Rectal smooth muscle tissue (tissue), 1 donor: ENCODE measurements at regions not wholly inside any gene's neighbourhood (a gene's known extent, or its start where the extent isn't known, plus 50 kb on each side); places are given as distances from the start of the nearest gene placed in this dataset.

Experiments used
- H3K27ac ChIP-seq: one replicate; pipeline ENCODE4 v1.7.0; 2013; ENCODE audit warnings: low read depth, low read length, inconsistent platforms
- H3K27me3 ChIP-seq: one replicate; pipeline ENCODE4 v1.7.0; 2013; ENCODE audit warnings: low read length; ENCODE audit not compliant: control insufficient read depth, insufficient read depth
- H3K36me3 ChIP-seq: one replicate; pipeline ENCODE4 v1.7.0; 2013; ENCODE audit warnings: low read length; ENCODE audit not compliant: control insufficient read depth, insufficient read depth
- H3K4me1 ChIP-seq: one replicate; pipeline ENCODE4 v1.7.0; 2013; ENCODE audit warnings: low read length; ENCODE audit not compliant: control insufficient read depth, insufficient read depth
- H3K4me3 ChIP-seq: one replicate; pipeline ENCODE4 v1.7.0; 2013; ENCODE audit warnings: low read length
- H3K9ac ChIP-seq: one replicate; pipeline ENCODE4 v1.7.0; 2013; ENCODE audit warnings: low read length

GRCh38 chr3:109743981-109744380 is 406.6 kb upstream of the DPPA4 start:
- no peaks in the 10 kb centered on the region for H3K4me1 ChIP-seq

GRCh38 chr3:109772520-109772919 is 435.2 kb upstream of the DPPA4 start:
- H3K27me3 ChIP-seq, result no peaks in the 10 kb centered on the region
- no peaks in the 10 kb centered on the region for H3K36me3 ChIP-seq
- H3K9ac ChIP-seq, result no peak overlapping the region
- no peak overlapping the region for H3K4me3 ChIP-seq
- no peak overlapping the region for H3K27ac ChIP-seq
- no peaks in the 10 kb centered on the region for H3K4me1 ChIP-seq

More at GRCh38 chr3:109743981-109744380, 406.6 kb upstream of the DPPA4 start:
- Histone ChIP-seq H3K4me3 (no peak overlapping the region), H3K27me3 (no peaks in the 10 kb centered on the region), H3K27ac (no peak overlapping the region), H3K9ac (no peak overlapping the region), H3K36me3 (no peaks in the 10 kb centered on the region)

GRCh38 chr3:109774108-109774507 is 436.8 kb upstream of the DPPA4 start:
- H3K9ac ChIP-seq, result no peak overlapping the region
- no peaks in the 10 kb centered on the region for H3K36me3 ChIP-seq
- H3K4me3 ChIP-seq, result no peak overlapping the region
- H3K27ac ChIP-seq, result no peak overlapping the region
- no peaks in the 10 kb centered on the region for H3K27me3 ChIP-seq
- H3K4me1 ChIP-seq, result no peaks in the 10 kb centered on the region

GRCh38 chr3:109784285-109784684 is 446.9 kb upstream of the DPPA4 start:
- Histone ChIP-seq H3K27me3 (no peaks in the 10 kb centered on the region), H3K4me3 (no peak overlapping the region), H3K4me1 (no peaks in the 10 kb centered on the region), H3K27ac (no peak overlapping the region), H3K9ac (no peak overlapping the region), H3K36me3 (no peaks in the 10 kb centered on the region)

- H3K27me3 ChIP-seq, result no peaks in the 10 kb centered on the region
- no peak overlapping the region for H3K27ac ChIP-seq
- H3K36me3 ChIP-seq, result no peaks in the 10 kb centered on the region
- H3K4me1 ChIP-seq, result no peaks in the 10 kb centered on the region
- H3K9ac ChIP-seq, result no peak overlapping the region
- H3K4me3 ChIP-seq, result no peak overlapping the region
Measured at GRCh38 chr3:109784852-109785631, 447.7 kb upstream of the DPPA4 start.

GRCh38 chr3:109803274-109803673 is 465.9 kb upstream of the DPPA4 start:
- H3K9ac ChIP-seq, result no peak overlapping the region
- H3K4me1 ChIP-seq, result no peaks in the 10 kb centered on the region
- no peak overlapping the region for H3K27ac ChIP-seq
- H3K36me3 ChIP-seq, result no peaks in the 10 kb centered on the region
- H3K4me3 ChIP-seq, result no peak overlapping the region
- no peaks in the 10 kb centered on the region for H3K27me3 ChIP-seq

GRCh38 chr3:109804697-109805096 is 467.4 kb upstream of the DPPA4 start:
- H3K9ac ChIP-seq, result no peak overlapping the region
- no peaks in the 10 kb centered on the region for H3K36me3 ChIP-seq
- H3K4me1 ChIP-seq, result no peaks in the 10 kb centered on the region
- H3K27me3 ChIP-seq, result no peaks in the 10 kb centered on the region
- H3K27ac ChIP-seq, result no peak overlapping the region
- H3K4me3 ChIP-seq, result no peak overlapping the region

- Histone ChIP-seq H3K4me3 (no peak overlapping the region), H3K27ac (no peak overlapping the region), H3K36me3 (no peaks in the 10 kb centered on the region), H3K9ac (no peak overlapping the region), H3K27me3 (no peaks in the 10 kb centered on the region), H3K4me1 (no peaks in the 10 kb centered on the region)
Measured at GRCh38 chr3:109806929-109807328, 469.6 kb upstream of the DPPA4 start.

- no peaks in the 10 kb centered on the region for H3K36me3 ChIP-seq
- H3K27me3 ChIP-seq, result no peaks in the 10 kb centered on the region
- no peak overlapping the region for H3K27ac ChIP-seq
- H3K4me3 ChIP-seq, result no peak overlapping the region
- no peak overlapping the region for H3K9ac ChIP-seq
- no peaks in the 10 kb centered on the region for H3K4me1 ChIP-seq
Measured at GRCh38 chr3:109809513-109809912, 472.2 kb upstream of the DPPA4 start.

- no peaks in the 10 kb centered on the region for H3K4me1 ChIP-seq
- H3K9ac ChIP-seq, result no peak overlapping the region
- no peak overlapping the region for H3K27ac ChIP-seq
- H3K36me3 ChIP-seq, result no peaks in the 10 kb centered on the region
- H3K4me3 ChIP-seq, result no peak overlapping the region
- H3K27me3 ChIP-seq, result no peaks in the 10 kb centered on the region
Measured at GRCh38 chr3:109818081-109818480, 480.7 kb upstream of the DPPA4 start.

GRCh38 chr3:109819734-109820133 is 482.4 kb upstream of the DPPA4 start:
- H3K4me1 ChIP-seq, result no peaks in the 10 kb centered on the region
- no peak overlapping the region for H3K4me3 ChIP-seq
- no peak overlapping the region for H3K9ac ChIP-seq
- no peaks in the 10 kb centered on the region for H3K36me3 ChIP-seq
- no peaks in the 10 kb centered on the region for H3K27me3 ChIP-seq
- H3K27ac ChIP-seq, result no peak overlapping the region

GRCh38 chr3:109825971-109826810 is 488.8 kb upstream of the DPPA4 start:
- Histone ChIP-seq H3K9ac (no peak overlapping the region), H3K27ac (no peak overlapping the region), H3K36me3 (no peaks in the 10 kb centered on the region), H3K27me3 (no peaks in the 10 kb centered on the region), H3K4me1 (no peaks in the 10 kb centered on the region), H3K4me3 (no peak overlapping the region)
